SK-N-SH treated with all-trans-retinoic acid at 6 μM for 48 hours (cell line): ENCODE measurements at regions not wholly inside any gene's neighbourhood (a gene's known extent, or its start where the extent isn't known, plus 50 kb on each side); places are given as distances from the start of the nearest gene placed in this dataset.

Experiments
- ATAC-seq: fragments of 200-7000 bp; cut with Tn5 transposase; 3 replicates; pipeline ENCODE4 v1.9.1; 2020; ENCODE audit warnings: mild to moderate bottlenecking, moderate library complexity
- ARNTL ChIP-seq: fragments of 450-650 bp; formaldehyde crosslinking; IDR thresholded peaks from 2 replicates; pipeline ENCODE4 v1.5.0; 2020; ENCODE audit warnings: low read depth, mild to moderate bottlenecking, moderate library complexity, borderline replicate concordance
- BACH2 ChIP-seq: fragments of 250-450 bp; sonication (Bioruptor Pico); IDR thresholded peaks from 2 replicates; pipeline ENCODE4 v1.9.0; 2021; ENCODE audit warnings: mild to moderate bottlenecking, borderline replicate concordance
- CSDC2 ChIP-seq: fragments of 250-450 bp; sonication (Bioruptor Pico); IDR thresholded peaks from 2 replicates; pipeline ENCODE4 v1.5.0; 2020; ENCODE audit warnings: mild to moderate bottlenecking, moderate library complexity
- ESRRG ChIP-seq: fragments of 250-450 bp; sonication (Bioruptor Pico); IDR thresholded peaks from 2 replicates; pipeline ENCODE4 v1.6.1; 2021; ENCODE audit warnings: mild to moderate bottlenecking
- GLIS3 ChIP-seq: fragments of 250-450 bp; sonication (Bioruptor Pico); IDR thresholded peaks from 2 replicates; pipeline ENCODE4 v1.5.0; 2020; ENCODE audit warnings: mild to moderate bottlenecking, moderate library complexity
- ISL1 ChIP-seq: fragments of 250-450 bp; sonication (Bioruptor Pico); IDR thresholded peaks from 2 replicates; pipeline ENCODE4 v2.1.2; 2022; ENCODE audit warnings: mild to moderate bottlenecking, moderate library complexity
- PPARA ChIP-seq: fragments of 250-450 bp; sonication (Bioruptor Pico); IDR thresholded peaks from 2 replicates; pipeline ENCODE4 v1.5.0; 2020; ENCODE audit warnings: mild to moderate bottlenecking, borderline replicate concordance
- RARB ChIP-seq: fragments of 250-450 bp; sonication (Bioruptor Pico); IDR thresholded peaks from 2 replicates; pipeline ENCODE4 v1.8.0; 2021; ENCODE audit warnings: mild to moderate bottlenecking, moderate library complexity
- SNAI2 ChIP-seq: fragments of 250-450 bp; sonication (Bioruptor Pico); IDR thresholded peaks from 2 replicates; pipeline ENCODE4 v1.5.0; 2020; ENCODE audit warnings: mild to moderate bottlenecking, moderate library complexity
- TCF4 ChIP-seq: fragments of 250-450 bp; sonication (Bioruptor Pico); IDR thresholded peaks from 2 replicates; pipeline ENCODE4 v1.8.0; 2021; ENCODE audit warnings: mild to moderate bottlenecking, moderate library complexity, borderline replicate concordance
- TOX ChIP-seq: fragments of 250-450 bp; sonication (Bioruptor Pico); IDR thresholded peaks from 2 replicates; pipeline ENCODE4 v1.8.0; 2021; ENCODE audit warnings: mild to moderate bottlenecking, moderate library complexity, borderline replicate concordance
- ZC3H10 ChIP-seq: fragments of 250-450 bp; sonication (Bioruptor Pico); IDR thresholded peaks from 2 replicates; pipeline ENCODE4 v1.5.1; 2021; ENCODE audit warnings: mild to moderate bottlenecking, moderate library complexity
- ZFP3 ChIP-seq: fragments of 250-450 bp; sonication (Bioruptor Pico); IDR thresholded peaks from 2 replicates; pipeline ENCODE4 v1.5.0; 2020; ENCODE audit warnings: mild to moderate bottlenecking, moderate library complexity
- ZFP30 ChIP-seq: fragments of 450-650 bp; formaldehyde crosslinking; IDR thresholded peaks from 2 replicates; pipeline ENCODE4 v1.5.0; 2022; ENCODE audit warnings: mild to moderate bottlenecking, moderate library complexity
- ZNF565 ChIP-seq: fragments of 450-650 bp; formaldehyde crosslinking; conservative IDR thresholded peaks from 2 replicates; pipeline ENCODE4 v1.5.0; 2020; ENCODE audit warnings: low read depth, mild to moderate bottlenecking, moderate library complexity
- ZNF8 ChIP-seq: fragments of 450-650 bp; formaldehyde crosslinking; IDR thresholded peaks from 2 replicates; pipeline ENCODE4 v1.5.0; 2020; ENCODE audit warnings: mild to moderate bottlenecking, moderate library complexity
- TF ChIP-seq, protein P1 (sequence below): fragments of 250-450 bp; sonication (Bioruptor Pico); IDR thresholded peaks from 2 replicates; pipeline ENCODE4 v1.5.1; 2020; ENCODE audit warnings: low read depth, mild to moderate bottlenecking, moderate library complexity
- TF ChIP-seq, protein P2 (sequence below): fragments of 250-450 bp; sonication (Bioruptor Pico); IDR thresholded peaks from 2 replicates; pipeline ENCODE4 v1.5.0; 2020; ENCODE audit warnings: mild to moderate bottlenecking, moderate library complexity
- TF ChIP-seq, protein P3 (sequence below): fragments of 250-450 bp; sonication (Bioruptor Pico); IDR thresholded peaks from 2 replicates; pipeline ENCODE4 v1.5.1; 2021; ENCODE audit warnings: mild to moderate bottlenecking, moderate library complexity
- TF ChIP-seq, protein P4 (sequence below): fragments of 250-450 bp; sonication (Bioruptor Pico); IDR thresholded peaks from 2 replicates; pipeline ENCODE4 v1.8.0; 2021; ENCODE audit warnings: low read depth, mild to moderate bottlenecking, moderate library complexity, borderline replicate concordance

DNA sequence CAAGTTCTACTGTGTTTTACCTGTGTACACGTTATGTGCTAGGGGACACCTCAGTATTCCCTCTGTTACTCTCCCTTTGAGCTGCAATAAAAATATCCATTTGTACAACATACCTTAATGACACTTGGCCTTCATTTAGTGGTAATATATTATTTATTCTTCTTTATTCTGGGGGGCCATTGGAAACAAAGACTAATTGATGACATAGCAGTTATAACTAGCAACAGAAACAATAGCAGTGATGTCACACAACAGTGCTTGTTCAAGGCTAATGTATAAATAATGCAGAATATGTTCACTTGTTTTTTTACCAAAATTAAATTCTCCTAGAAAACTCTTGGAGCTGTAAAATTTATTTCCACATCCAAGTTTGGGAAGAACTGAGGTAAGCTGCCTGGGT lies 92.2 kb upstream of the FAM83B start:
- ATAC-seq = no peak

DNA sequence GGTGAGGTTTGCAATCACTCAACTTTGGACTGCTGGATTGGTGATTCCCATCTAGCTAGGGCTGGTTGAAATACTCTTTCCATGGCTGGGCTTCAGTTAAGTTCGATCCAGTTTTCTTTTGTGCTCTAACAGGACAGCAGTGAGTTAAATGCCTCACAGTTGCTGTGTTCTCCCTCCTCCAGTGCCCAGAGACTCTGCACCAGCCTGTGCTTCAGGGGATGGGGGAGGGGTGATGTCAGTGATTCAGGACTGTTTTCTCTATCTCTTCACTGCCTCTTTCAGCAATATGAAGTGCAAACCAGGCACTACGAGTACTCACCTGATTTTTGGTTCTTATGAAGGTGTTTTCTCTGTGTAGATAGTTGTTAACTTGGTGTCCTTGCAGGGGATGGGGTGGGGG lies 88.2 kb upstream of the FAM83B start:
- no peak for TF ChIP-seq ZFP3
- TF ChIP-seq GLIS3 = no peak
- TF ChIP-seq, protein P1, sequence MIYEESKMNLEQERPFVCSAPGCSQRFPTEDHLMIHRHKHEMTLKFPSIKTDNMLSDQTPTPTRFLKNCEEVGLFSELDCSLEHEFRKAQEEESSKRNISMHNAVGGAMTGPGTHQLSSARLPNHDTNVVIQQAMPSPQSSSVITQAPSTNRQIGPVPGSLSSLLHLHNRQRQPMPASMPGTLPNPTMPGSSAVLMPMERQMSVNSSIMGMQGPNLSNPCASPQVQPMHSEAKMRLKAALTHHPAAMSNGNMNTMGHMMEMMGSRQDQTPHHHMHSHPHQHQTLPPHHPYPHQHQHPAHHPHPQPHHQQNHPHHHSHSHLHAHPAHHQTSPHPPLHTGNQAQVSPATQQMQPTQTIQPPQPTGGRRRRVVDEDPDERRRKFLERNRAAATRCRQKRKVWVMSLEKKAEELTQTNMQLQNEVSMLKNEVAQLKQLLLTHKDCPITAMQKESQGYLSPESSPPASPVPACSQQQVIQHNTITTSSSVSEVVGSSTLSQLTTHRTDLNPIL (CRISPR knock-in tag) = no peak
- no peak for TF ChIP-seq BACH2 (CRISPR knock-in tag)
- no peak for TF ChIP-seq ZNF565
- no peak for TF ChIP-seq TOX (CRISPR knock-in tag)
- TF ChIP-seq PPARA (CRISPR knock-in tag) = no peak
- no peak for TF ChIP-seq ARNTL (CRISPR knock-in tag)
- no peak for TF ChIP-seq ESRRG (CRISPR knock-in tag)
- TF ChIP-seq ISL1 = no peak
- TF ChIP-seq, protein P2, sequence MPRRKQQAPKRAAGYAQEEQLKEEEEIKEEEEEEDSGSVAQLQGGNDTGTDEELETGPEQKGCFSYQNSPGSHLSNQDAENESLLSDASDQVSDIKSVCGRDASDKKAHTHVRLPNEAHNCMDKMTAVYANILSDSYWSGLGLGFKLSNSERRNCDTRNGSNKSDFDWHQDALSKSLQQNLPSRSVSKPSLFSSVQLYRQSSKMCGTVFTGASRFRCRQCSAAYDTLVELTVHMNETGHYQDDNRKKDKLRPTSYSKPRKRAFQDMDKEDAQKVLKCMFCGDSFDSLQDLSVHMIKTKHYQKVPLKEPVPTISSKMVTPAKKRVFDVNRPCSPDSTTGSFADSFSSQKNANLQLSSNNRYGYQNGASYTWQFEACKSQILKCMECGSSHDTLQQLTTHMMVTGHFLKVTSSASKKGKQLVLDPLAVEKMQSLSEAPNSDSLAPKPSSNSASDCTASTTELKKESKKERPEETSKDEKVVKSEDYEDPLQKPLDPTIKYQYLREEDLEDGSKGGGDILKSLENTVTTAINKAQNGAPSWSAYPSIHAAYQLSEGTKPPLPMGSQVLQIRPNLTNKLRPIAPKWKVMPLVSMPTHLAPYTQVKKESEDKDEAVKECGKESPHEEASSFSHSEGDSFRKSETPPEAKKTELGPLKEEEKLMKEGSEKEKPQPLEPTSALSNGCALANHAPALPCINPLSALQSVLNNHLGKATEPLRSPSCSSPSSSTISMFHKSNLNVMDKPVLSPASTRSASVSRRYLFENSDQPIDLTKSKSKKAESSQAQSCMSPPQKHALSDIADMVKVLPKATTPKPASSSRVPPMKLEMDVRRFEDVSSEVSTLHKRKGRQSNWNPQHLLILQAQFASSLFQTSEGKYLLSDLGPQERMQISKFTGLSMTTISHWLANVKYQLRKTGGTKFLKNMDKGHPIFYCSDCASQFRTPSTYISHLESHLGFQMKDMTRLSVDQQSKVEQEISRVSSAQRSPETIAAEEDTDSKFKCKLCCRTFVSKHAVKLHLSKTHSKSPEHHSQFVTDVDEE (CRISPR knock-in tag) = no peak
- TF ChIP-seq, protein P3, sequence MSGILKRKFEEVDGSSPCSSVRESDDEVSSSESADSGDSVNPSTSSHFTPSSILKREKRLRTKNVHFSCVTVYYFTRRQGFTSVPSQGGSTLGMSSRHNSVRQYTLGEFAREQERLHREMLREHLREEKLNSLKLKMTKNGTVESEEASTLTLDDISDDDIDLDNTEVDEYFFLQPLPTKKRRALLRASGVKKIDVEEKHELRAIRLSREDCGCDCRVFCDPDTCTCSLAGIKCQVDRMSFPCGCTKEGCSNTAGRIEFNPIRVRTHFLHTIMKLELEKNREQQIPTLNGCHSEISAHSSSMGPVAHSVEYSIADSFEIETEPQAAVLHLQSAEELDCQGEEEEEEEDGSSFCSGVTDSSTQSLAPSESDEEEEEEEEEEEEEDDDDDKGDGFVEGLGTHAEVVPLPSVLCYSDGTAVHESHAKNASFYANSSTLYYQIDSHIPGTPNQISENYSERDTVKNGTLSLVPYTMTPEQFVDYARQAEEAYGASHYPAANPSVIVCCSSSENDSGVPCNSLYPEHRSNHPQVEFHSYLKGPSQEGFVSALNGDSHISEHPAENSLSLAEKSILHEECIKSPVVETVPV (CRISPR knock-in tag) = no peak
- no peak for TF ChIP-seq RARB
- TF ChIP-seq, all 23 proteins: peak for 0
- no peak for ATAC-seq

More for the DNA sequence above, 92.2 kb upstream of the FAM83B start:
- TF ChIP-seq, protein P4, sequence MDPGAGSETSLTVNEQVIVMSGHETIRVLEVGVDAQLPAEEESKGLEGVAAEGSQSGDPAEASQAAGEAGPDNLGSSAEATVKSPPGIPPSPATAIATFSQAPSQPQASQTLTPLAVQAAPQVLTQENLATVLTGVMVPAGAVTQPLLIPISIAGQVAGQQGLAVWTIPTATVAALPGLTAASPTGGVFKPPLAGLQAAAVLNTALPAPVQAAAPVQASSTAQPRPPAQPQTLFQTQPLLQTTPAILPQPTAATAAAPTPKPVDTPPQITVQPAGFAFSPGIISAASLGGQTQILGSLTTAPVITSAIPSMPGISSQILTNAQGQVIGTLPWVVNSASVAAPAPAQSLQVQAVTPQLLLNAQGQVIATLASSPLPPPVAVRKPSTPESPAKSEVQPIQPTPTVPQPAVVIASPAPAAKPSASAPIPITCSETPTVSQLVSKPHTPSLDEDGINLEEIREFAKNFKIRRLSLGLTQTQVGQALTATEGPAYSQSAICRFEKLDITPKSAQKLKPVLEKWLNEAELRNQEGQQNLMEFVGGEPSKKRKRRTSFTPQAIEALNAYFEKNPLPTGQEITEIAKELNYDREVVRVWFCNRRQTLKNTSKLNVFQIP = no peak
- TF ChIP-seq GLIS3 = no peak
- no peak for TF ChIP-seq ESRRG (CRISPR knock-in tag)
- TF ChIP-seq TCF4 (CRISPR knock-in tag) = no peak
- no peak for TF ChIP-seq CSDC2
- TF ChIP-seq ZC3H10 (CRISPR knock-in tag) = no peak

DNA sequence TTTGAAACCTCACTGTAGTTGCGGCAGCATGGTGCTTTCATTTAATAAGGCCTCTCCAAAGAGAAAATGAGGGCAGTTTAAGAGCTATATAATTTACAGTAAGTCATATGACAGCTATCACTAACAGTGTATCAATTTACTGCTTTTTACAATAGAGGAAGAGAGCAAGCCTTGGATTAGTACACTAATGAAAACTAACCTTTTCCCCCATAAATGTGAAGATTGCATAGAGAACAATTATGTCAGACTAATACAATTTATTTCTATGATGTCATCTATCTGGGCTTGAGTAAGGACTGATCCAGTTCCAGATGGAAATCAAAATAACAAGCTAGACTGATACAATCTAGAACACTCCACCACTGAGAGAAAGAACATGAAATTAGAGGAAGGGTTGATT lies 78.1 kb upstream of the FAM83B start:
- no peak for ATAC-seq

More for the DNA sequence above, 78.1 kb upstream of the FAM83B start:
- TF ChIP-seq RARB (no peak), ARNTL (CRISPR knock-in tag) (no peak), ZFP3 (no peak), ZNF8 (CRISPR knock-in tag) (no peak), BACH2 (CRISPR knock-in tag) (no peak), ZNF565 (no peak), PPARA (CRISPR knock-in tag) (no peak), ISL1 (no peak), ZC3H10 (CRISPR knock-in tag) (no peak), GLIS3 (no peak), TOX (CRISPR knock-in tag) (no peak), ZFP30 (no peak), SNAI2 (CRISPR knock-in tag) (no peak), CSDC2 (no peak)
- TF ChIP-seq, protein P2 (CRISPR knock-in tag) = no peak
- TF ChIP-seq, protein P1 (CRISPR knock-in tag) = no peak
- TF ChIP-seq, protein P4 = no peak
- TF ChIP-seq, all 23 proteins: peak for 0
